Embryonic facial prominence (tissue), 1 donor: ENCODE measurements at regions not wholly inside any gene's neighbourhood (a gene's known extent, or its start where the extent isn't known, plus 50 kb on each side); places are given as distances from the start of the nearest gene placed in this dataset.
A peak's percentile ranks its signal among the peaks of the same experiment; 100 is the strongest.
"Not testable (repeated sequence)": the region's sequence is repeated elsewhere in the genome, so short reads cannot be mapped to it uniquely, and the experiment has no call there.

Experiments
- DNase-seq: peaks from one replicate; pipeline ENCODE4 v3.0.0-alpha.2; 2016; ENCODE audit errors: extremely low spot score

- DNase-seq: no peak
These were observed 182.7 kb downstream of the ZFP64 start for GRCh38 chr20:52008874-52009273.

- DNase-seq: no peak
These were observed 186.9 kb downstream of the ZFP64 start for GRCh38 chr20:52004715-52005114.

GRCh38 chr20:52004018-52004417, 187.6 kb downstream of the ZFP64 start:
- no peak for DNase-seq

- no peak for DNase-seq
These were observed 188.2 kb downstream of the ZFP64 start for GRCh38 chr20:52003415-52003814.

- DNase-seq: no peak
These were observed 189.4 kb downstream of the ZFP64 start for GRCh38 chr20:52001999-52002666.

GRCh38 chr20:51997281-51997936, 194.2 kb downstream of the ZFP64 start:
- DNase-seq: not testable (repeated sequence)

GRCh38 chr20:51995551-51995951, 193.2 kb upstream of the SALL4 start:
- DNase-seq: no peak

GRCh38 chr20:51994751-51995417, 192.6 kb upstream of the SALL4 start:
- peak; percentile 59 for DNase-seq

GRCh38 chr20:51987812-51988211, 185.5 kb upstream of the SALL4 start:
- DNase-seq: no peak

- DNase-seq: peak; percentile 55
These were observed 182.7 kb upstream of the SALL4 start for GRCh38 chr20:51985013-51985415.

GRCh38 chr20:51980277-51980676, 178.0 kb upstream of the SALL4 start:
- no peak for DNase-seq

GRCh38 chr20:51979226-51979625, 176.9 kb upstream of the SALL4 start:
- DNase-seq: no peak

- DNase-seq: no peak
These were observed 175.8 kb upstream of the SALL4 start for GRCh38 chr20:51978070-51978501.

GRCh38 chr20:51972056-51972455, 169.7 kb upstream of the SALL4 start:
- DNase-seq: no peak

GRCh38 chr20:51970858-51971257, 168.5 kb upstream of the SALL4 start:
- no peak for DNase-seq

GRCh38 chr20:51969191-51969590, 166.9 kb upstream of the SALL4 start:
- no peak for DNase-seq

GRCh38 chr20:51968151-51968550, 165.8 kb upstream of the SALL4 start:
- no peak for DNase-seq

GRCh38 chr20:51966296-51966971, 164.1 kb upstream of the SALL4 start:
- no peak for DNase-seq

- no peak for DNase-seq
These were observed 159.8 kb upstream of the SALL4 start for GRCh38 chr20:51961964-51962761.

- DNase-seq: no peak
These were observed 157.8 kb upstream of the SALL4 start for GRCh38 chr20:51960047-51960675.

GRCh38 chr20:51959066-51959542, 156.8 kb upstream of the SALL4 start:
- no peak for DNase-seq
